ENCODE measurements at regions not wholly inside any gene's neighbourhood (a gene's known extent, or its start where the extent isn't known, plus 50 kb on each side); places are given as distances from the start of the nearest gene placed in this dataset.

DNA sequence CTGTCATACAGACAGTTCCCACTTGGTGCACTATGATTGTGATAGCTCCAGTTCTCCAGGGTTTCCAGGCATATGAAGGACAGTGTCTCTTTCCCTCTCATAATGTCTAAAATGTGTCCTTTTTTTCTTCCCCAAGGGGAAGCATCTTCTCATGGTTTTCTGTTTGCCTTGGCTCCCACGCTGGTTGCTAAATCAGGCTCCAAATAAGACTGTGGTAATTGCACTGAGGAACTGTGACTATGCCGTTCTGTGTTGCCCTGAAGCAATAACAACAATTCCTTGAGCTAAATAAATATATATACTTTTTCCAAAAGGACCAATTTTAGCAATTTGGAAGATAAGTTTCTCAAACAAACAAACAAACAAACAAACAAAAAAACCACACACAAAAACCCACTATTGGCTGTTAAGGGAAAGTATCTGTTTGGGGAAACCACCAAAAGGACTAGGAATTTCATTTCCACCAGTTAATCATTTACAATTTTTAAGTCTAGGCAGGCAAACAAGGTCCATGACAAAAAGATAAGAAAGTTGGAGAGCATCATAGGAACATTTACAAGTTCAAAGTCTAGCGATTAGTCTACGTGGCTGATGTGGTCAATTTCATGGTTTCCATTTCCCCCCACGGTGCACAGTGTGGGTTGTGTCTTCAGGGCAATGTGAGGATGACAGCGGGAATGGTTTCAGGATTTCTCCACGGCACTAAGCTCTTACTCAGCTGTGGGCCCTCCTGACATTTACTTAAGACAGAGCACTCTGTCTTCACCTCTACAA lies 62.4 kb downstream of the THNSL1 start:
- Histone ChIP-seq H3K23ac (ENCODE audit: low read depth, low read length) (no peak overlapping the region), H2BK120ac (ENCODE audit: low read depth, low read length) (no peak overlapping the region), H2AK5ac (ENCODE audit: low read depth, low read length) (no peak overlapping the region), H3K27ac (ENCODE audit: insufficient read depth, low read length) (no peak overlapping the region), H4K20me1 (ENCODE audit: insufficient read depth, low read length) (no peaks in the 10 kb centered on the region), H4K91ac (ENCODE audit: insufficient read depth, low read depth, low read length) (no peak overlapping the region), H2BK15ac (ENCODE audit: low read depth, low read length) (no peak overlapping the region), H3K79me1 (ENCODE audit: low read depth in 1 of 2, low read length in 2 of 2) (no peaks in the 10 kb centered on the region), H3K14ac (replicated peaks; ENCODE audit: low read depth, low read length) (no peak overlapping the region), H2BK20ac (ENCODE audit: low read depth, low read length) (no peak overlapping the region), H2AK9ac (replicated peaks; ENCODE audit: low read depth, low read length, poor library complexity) (no peak overlapping the region), H3K18ac (ENCODE audit: low read depth, low read length) (no peak overlapping the region), H3K56ac (ENCODE audit: extremely low read depth, insufficient read depth, low read length) (no peak overlapping the region), H3K4me1 (ENCODE audit: control insufficient read depth, insufficient read depth, low read length) (peaks cover 1% of the 10 kb centered on the region; the same call in 1 of the 2 replicates), H4K5ac (ENCODE audit: low read depth, low read length) (no peak overlapping the region), H3K4me2 (ENCODE audit: low read depth, low read length) (no peak overlapping the region), H3K27me3 (ENCODE audit: control insufficient read depth, insufficient read depth, low read length) (no peaks in the 10 kb centered on the region; the same call in 1 of the 2 replicates), H3K9me3 (ENCODE audit: control insufficient read depth, insufficient read depth, low read length) (no peaks in the 10 kb centered on the region), H3K4me3 (ENCODE audit: insufficient read depth, low read depth, low read length) (no peak overlapping the region), H3K4ac (ENCODE audit: low read depth, low read length) (no peak overlapping the region), H4K8ac (ENCODE audit: low read depth in 2 of 2, low read length in 2 of 2) (no peak overlapping the region), H3K9me1 (ENCODE audit: insufficient read depth, low read length) (no peaks in the 10 kb centered on the region), H3K9ac (ENCODE audit: low read depth, low read length) (no peak overlapping the region), H2BK5ac (ENCODE audit: low read depth, low read length, poor library complexity, severe bottlenecking) (no peak overlapping the region), H3K36me3 (ENCODE audit: control insufficient read depth, insufficient read depth, low read length) (no peaks in the 10 kb centered on the region), H2AFZ (replicated peaks; ENCODE audit: low read length, poor library complexity) (no peak overlapping the region)
- in situ Hi-C loops (cut with MboI; ENCODE audit: low sequenced_read_pairs) (loop anchor here (10.0 kb wide), 1 partner anchor 444 kb away; no protein-coding TSS in a partner anchor), dilution Hi-C loops (cut with HindIII; ENCODE audit: low sequenced_read_pairs, unreplicated experiment) (no loop called here), intact Hi-C loops (cut with micrococcal nuclease) (no loop called here)
- no peak for DNase-seq
- no peak for ATAC-seq (ENCODE audit: low read depth)
- no CpG with 5 or more reads among the region's 7 CpGs for WGBS, 2 experiments (ENCODE audit: extremely low coverage in 2 of 2, insufficient read length in 1 of 2)
- BruUV-seq (replicated peaks) = no TSS peak
- POLR2A ChIA-PET (ENCODE audit: unreplicated experiment) = no interaction called here
- CTCF ChIA-PET = no interaction called here
- TF ChIP-seq CEBPB (IDR thresholded peaks at IDR 0.05; ENCODE audit: low read depth, low read length) (no peak), BHLHE40 (IDR thresholded peaks at IDR 0.05; ENCODE audit: low read depth, low read length) (no peak), RFX5 (IDR thresholded peaks at IDR 0.05; ENCODE audit: low read depth, low read length) (no peak), RCOR1 (IDR thresholded peaks at IDR 0.05; ENCODE audit: insufficient replicate concordance, low read length) (no peak), POLR2A (IDR thresholded peaks at IDR 0.05; ENCODE audit: low read depth, low read length) (no peak), FOS (IDR thresholded peaks at IDR 0.05; ENCODE audit: low read depth, low read length) (no peak)
- TF ChIP-seq, protein P1, sequence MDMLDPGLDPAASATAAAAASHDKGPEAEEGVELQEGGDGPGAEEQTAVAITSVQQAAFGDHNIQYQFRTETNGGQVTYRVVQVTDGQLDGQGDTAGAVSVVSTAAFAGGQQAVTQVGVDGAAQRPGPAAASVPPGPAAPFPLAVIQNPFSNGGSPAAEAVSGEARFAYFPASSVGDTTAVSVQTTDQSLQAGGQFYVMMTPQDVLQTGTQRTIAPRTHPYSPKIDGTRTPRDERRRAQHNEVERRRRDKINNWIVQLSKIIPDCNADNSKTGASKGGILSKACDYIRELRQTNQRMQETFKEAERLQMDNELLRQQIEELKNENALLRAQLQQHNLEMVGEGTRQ (IDR thresholded peaks at IDR 0.05; ENCODE audit: low read depth, low read length) = no peak
- TF ChIP-seq, protein P2, sequence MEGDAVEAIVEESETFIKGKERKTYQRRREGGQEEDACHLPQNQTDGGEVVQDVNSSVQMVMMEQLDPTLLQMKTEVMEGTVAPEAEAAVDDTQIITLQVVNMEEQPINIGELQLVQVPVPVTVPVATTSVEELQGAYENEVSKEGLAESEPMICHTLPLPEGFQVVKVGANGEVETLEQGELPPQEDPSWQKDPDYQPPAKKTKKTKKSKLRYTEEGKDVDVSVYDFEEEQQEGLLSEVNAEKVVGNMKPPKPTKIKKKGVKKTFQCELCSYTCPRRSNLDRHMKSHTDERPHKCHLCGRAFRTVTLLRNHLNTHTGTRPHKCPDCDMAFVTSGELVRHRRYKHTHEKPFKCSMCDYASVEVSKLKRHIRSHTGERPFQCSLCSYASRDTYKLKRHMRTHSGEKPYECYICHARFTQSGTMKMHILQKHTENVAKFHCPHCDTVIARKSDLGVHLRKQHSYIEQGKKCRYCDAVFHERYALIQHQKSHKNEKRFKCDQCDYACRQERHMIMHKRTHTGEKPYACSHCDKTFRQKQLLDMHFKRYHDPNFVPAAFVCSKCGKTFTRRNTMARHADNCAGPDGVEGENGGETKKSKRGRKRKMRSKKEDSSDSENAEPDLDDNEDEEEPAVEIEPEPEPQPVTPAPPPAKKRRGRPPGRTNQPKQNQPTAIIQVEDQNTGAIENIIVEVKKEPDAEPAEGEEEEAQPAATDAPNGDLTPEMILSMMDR (conservative IDR thresholded peaks at IDR 0.05; ENCODE audit: low read depth, low read length) = no peak
- TF ChIP-seq, protein P3, sequence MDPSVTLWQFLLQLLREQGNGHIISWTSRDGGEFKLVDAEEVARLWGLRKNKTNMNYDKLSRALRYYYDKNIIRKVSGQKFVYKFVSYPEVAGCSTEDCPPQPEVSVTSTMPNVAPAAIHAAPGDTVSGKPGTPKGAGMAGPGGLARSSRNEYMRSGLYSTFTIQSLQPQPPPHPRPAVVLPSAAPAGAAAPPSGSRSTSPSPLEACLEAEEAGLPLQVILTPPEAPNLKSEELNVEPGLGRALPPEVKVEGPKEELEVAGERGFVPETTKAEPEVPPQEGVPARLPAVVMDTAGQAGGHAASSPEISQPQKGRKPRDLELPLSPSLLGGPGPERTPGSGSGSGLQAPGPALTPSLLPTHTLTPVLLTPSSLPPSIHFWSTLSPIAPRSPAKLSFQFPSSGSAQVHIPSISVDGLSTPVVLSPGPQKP (IDR thresholded peaks at IDR 0.05; ENCODE audit: borderline replicate concordance, low read depth, low read length) = no peak

Measured in IMR-90 (cell line).